ENCODE measurements at regions not wholly inside any gene's neighbourhood (a gene's known extent, or its start where the extent isn't known, plus 50 kb on each side); places are given as distances from the start of the nearest gene placed in this dataset.
"Not testable (repeated sequence)": the region's sequence is repeated elsewhere in the genome, so short reads cannot be mapped to it uniquely, and the experiment has no call there.

DNA sequence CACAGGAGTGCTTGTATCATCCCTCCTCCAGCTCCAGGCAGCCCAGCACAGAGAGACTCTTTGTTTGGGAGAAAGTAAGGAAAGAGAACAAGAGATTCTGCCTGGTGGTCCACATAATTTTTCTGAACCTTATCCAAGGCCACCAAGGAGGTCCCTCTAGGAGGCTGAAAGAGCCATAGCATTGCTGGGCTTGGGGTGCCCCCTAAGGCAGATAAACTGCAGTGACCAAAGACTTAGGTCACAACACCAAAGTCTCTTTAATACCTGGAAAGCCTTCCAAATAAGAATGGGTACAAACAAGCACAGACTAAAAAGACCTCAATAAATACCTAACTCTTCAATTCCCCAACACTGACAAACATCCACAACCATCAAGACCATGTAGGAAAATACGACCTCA lies 310.2 kb upstream of the PPP2R3A start:
- H3K4me1 ChIP-seq = no peaks in the 10 kb centered on the region
- H3K27ac ChIP-seq = no peak overlapping the region
- peaks cover 0 to 3% of the 10 kb centered on the region in 2 donors for H3K9me3 ChIP-seq
- DNase-seq (no peak), ATAC-seq (no peak)
- no peak overlapping the region for H3K4me3 ChIP-seq
- no peaks in the 10 kb centered on the region for H3K27me3 ChIP-seq
- intact Hi-C loops (cut with DNase I) = no loop called here
- TF ChIP-seq, protein P1, sequence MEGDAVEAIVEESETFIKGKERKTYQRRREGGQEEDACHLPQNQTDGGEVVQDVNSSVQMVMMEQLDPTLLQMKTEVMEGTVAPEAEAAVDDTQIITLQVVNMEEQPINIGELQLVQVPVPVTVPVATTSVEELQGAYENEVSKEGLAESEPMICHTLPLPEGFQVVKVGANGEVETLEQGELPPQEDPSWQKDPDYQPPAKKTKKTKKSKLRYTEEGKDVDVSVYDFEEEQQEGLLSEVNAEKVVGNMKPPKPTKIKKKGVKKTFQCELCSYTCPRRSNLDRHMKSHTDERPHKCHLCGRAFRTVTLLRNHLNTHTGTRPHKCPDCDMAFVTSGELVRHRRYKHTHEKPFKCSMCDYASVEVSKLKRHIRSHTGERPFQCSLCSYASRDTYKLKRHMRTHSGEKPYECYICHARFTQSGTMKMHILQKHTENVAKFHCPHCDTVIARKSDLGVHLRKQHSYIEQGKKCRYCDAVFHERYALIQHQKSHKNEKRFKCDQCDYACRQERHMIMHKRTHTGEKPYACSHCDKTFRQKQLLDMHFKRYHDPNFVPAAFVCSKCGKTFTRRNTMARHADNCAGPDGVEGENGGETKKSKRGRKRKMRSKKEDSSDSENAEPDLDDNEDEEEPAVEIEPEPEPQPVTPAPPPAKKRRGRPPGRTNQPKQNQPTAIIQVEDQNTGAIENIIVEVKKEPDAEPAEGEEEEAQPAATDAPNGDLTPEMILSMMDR (IDR thresholded peaks at IDR 0.05) = no peak
- H3K36me3 ChIP-seq = no peaks in the 10 kb centered on the region

DNA sequence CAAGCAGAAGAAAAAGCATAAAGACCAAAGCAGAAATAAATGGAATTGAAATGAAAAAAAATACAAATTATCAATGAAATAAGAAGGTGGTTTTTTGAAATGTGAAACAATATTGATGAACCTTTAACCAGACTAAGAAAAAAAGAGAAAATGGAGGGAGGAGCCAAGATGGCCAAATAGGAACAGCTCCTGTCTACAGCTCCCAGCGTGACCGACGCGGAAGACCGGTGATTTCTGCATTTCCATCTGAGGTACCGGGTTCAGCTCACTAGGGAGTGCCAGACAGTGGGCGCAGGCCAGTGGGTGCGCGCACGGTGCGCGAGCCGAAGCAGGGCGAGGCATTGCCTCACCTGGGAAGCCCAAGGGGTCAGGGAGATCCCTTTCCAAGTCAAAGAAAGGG lies 307.1 kb upstream of the PPP2R3A start:
- H3K27me3 ChIP-seq; H3K27ac ChIP-seq; H3K4me1 ChIP-seq; DNase-seq; ATAC-seq; H3K9me3 ChIP-seq; intact Hi-C loops (cut with DNase I); H3K36me3 ChIP-seq; H3K4me3 ChIP-seq: not testable (repeated sequence)

DNA sequence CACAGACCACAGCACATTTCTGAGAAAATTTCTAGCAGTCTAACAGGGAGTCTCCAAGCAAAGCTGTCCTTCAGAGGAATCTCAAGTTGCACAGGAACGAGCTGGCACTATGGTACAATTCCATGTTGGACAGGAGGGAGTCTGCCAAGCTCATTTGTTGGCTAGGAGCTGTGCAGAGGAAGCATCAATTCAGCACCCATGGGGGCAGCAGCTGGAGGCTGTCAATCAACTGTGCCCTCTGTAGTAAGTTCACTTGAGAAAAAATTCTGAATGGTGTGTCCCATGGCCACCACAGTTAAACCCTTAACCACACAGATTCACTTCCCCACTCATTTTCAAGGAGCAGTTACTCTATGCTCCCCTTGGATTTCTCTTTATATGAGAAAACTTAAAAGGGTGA lies 298.5 kb upstream of the PPP2R3A start:
- no peaks in the 10 kb centered on the region for H3K4me1 ChIP-seq
- H3K27me3 ChIP-seq = no peaks in the 10 kb centered on the region
- peaks cover 0 to 11% of the 10 kb centered on the region in 2 donors for H3K9me3 ChIP-seq
- no peak for DNase-seq
- intact Hi-C loops (cut with DNase I) = no loop called here
- H3K27ac ChIP-seq = no peak overlapping the region
- TF ChIP-seq, protein P1 (IDR thresholded peaks at IDR 0.05) = no peak
- no peaks in the 10 kb centered on the region for H3K36me3 ChIP-seq
- ATAC-seq = no peak
- H3K4me3 ChIP-seq = no peak overlapping the region

DNA sequence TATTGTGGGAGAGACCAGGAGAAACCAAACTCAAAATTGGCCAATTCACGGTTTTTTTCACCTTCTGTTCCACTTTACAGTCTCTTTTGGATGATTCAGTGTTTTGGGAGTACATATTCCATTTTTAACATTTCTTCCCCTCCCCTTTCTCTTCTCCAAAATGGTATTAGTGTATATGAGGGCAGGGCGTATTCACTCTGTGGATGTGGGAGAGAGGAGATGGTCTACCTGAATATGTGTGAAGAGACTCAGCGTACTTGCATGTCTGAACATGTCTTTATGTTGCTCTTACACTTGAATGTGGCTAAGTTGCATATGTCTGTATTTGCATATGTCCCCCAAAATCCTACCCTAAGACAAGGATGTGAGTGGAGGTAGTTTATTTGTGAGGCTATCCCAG lies 291.0 kb upstream of the PPP2R3A start:
- DNase-seq = no peak
- no peak overlapping the region for H3K4me3 ChIP-seq
- no peaks in the 10 kb centered on the region for H3K4me1 ChIP-seq
- H3K36me3 ChIP-seq = no peaks in the 10 kb centered on the region
- no peaks in the 10 kb centered on the region for H3K27me3 ChIP-seq
- H3K27ac ChIP-seq = no peak overlapping the region
- TF ChIP-seq, protein P1 (IDR thresholded peaks at IDR 0.05) = no peak
- H3K9me3 ChIP-seq = peaks cover 0 to 11% of the 10 kb centered on the region in 2 donors
- ATAC-seq = no peak
- intact Hi-C loops (cut with DNase I) = no loop called here

DNA sequence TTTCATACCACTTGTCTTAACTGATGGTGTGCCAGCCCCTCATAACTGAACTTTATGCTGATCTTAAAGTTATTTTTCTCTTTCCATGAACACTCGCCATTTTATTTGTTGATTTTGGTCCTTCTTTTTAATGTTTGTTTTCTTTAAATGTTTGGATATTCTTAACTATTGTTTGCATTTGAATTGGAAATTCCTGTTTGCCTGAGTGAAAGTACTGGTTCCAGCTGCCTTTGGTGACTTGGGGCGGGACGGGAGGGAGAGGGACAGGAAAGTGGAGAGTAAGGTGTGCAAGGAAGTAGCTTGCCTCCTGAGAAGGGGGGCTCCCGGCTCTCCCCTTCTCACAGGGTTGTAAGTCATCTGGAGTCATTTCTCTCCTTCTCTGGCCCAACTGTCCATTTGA lies 287.1 kb upstream of the PPP2R3A start:
- Histone ChIP-seq H3K27ac (no peak overlapping the region), H3K9me3 (peaks cover 0 to 40% of the 10 kb centered on the region in 2 donors), H3K4me1 (no peaks in the 10 kb centered on the region), H3K27me3 (no peaks in the 10 kb centered on the region), H3K36me3 (no peaks in the 10 kb centered on the region), H3K4me3 (no peak overlapping the region)
- no peak for DNase-seq
- intact Hi-C loops (cut with DNase I) = no loop called here
- TF ChIP-seq, protein P1 (IDR thresholded peaks at IDR 0.05) = no peak
- no peak for ATAC-seq

DNA sequence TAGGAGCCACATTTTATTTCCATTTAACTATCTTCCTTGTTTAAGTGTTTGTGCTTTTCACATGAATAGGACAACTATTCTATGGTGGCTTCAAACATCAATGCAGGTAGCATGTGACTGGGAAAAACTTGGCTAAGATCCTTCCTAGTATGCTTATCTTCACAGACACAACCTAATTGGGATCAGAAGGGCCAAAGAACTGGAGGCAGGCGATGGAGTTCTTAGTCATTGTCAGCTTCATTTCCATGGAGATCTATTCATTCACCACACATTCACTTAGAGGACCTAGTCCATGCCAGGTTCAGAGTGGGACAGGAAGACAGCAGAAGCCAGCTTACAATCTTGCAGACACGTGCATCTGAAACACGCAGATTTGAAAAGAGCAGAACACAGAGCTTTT lies 277.5 kb upstream of the PPP2R3A start:
- intact Hi-C loops (cut with DNase I) = no loop called here
- no peak overlapping the region for H3K4me3 ChIP-seq

More for the DNA sequence above, 277.5 kb upstream of the PPP2R3A start:
- peaks cover 0 to under 1% of the 10 kb centered on the region in 2 donors for H3K9me3 ChIP-seq
- H3K36me3 ChIP-seq = no peaks in the 10 kb centered on the region
- DNase-seq (no peak), ATAC-seq (no peak)
- TF ChIP-seq, protein P1 (IDR thresholded peaks at IDR 0.05) = no peak
- H3K27ac ChIP-seq = no peak overlapping the region
- no peaks in the 10 kb centered on the region for H3K4me1 ChIP-seq
- H3K27me3 ChIP-seq = no peaks in the 10 kb centered on the region
